Neural crest cell (in vitro differentiated cells): ENCODE measurements at regions not wholly inside any gene's neighbourhood (a gene's known extent, or its start where the extent isn't known, plus 50 kb on each side); places are given as distances from the start of the nearest gene placed in this dataset.
"Not testable (repeated sequence)": the region's sequence is repeated elsewhere in the genome, so short reads cannot be mapped to it uniquely, and the experiment has no call there.

Experiments used
- DNase-seq: peaks from one replicate; pipeline ENCODE4 v3.0.0; 2021; ENCODE audit warnings: low read depth, mixed read lengths, low spot score
- H3K27ac Mint-ChIP-seq: one replicate; pipeline ENCODE4 v1.8.0; 2021; ENCODE audit warnings: mild to moderate bottlenecking, mixed read lengths; ENCODE audit not compliant: unreplicated experiment
- H3K27me3 Mint-ChIP-seq: 2 replicates; pipeline ENCODE4 v1.8.0; 2021; ENCODE audit warnings: low read depth, mild to moderate bottlenecking, mixed read lengths
- H3K36me3 Mint-ChIP-seq: 2 replicates; pipeline ENCODE4 v1.8.0; 2021; ENCODE audit warnings: low read depth, mild to moderate bottlenecking, mixed read lengths
- H3K4me1 Mint-ChIP-seq: 2 replicates; pipeline ENCODE4 v1.8.0; 2021; ENCODE audit warnings: mixed read lengths
- H3K4me3 Mint-ChIP-seq: one replicate; pipeline ENCODE4 v1.8.0; 2021; ENCODE audit warnings: mild to moderate bottlenecking, mixed read lengths
- H3K9me3 Mint-ChIP-seq: 2 replicates; pipeline ENCODE4 v1.8.0; 2021; ENCODE audit warnings: mixed read lengths
- CTCF ChIP-seq: fragments of 200-600 bp; sonication (generic); conservative IDR thresholded peaks from 2 replicates; pipeline ENCODE4 v1.5.0; 2021; ENCODE audit warnings: antibody characterized with exemption, mild to moderate bottlenecking

DNA sequence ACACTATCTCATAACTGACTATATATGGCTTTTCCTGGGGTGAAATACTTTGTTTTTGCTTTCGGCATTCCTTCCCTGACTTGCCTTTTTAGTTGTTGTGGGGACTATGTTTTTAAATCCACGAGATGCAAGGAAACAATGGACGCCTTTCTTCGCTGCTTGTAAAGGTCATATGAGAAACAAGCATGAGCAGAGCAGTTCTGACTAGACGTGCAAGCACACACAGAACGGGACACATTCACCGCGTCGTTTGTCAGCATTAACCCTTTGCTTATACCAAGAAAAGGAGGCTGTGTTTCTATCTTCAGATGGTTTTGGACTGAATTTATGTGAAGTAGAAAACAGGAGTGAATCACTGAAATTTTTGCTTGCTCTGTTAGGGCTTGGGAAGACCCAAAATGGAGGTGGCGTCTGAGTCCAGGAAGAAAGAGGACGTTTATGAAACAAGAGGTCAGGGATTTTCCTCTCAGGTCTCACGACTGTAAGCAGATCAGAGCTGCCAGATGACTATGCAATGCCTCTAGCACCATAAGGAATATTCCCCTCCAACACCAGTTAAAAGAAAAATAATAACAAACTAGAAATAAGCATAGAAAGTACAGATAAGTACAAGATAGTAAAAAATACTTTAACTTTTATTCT, 358.9 kb downstream of the DLEU7 start:
- peaks cover 5% of the 10 kb centered on the region for H3K9me3 Mint-ChIP-seq
- H3K27ac Mint-ChIP-seq: peak overlapping the region; percentile 78
- DNase-seq: peak; percentile 25
- TF ChIP-seq CTCF: no peak
- no peaks in the 10 kb centered on the region for H3K36me3 Mint-ChIP-seq
- peaks cover 36% of the 10 kb centered on the region for H3K4me1 Mint-ChIP-seq
- H3K27me3 Mint-ChIP-seq: no peaks in the 10 kb centered on the region
- H3K4me3 Mint-ChIP-seq: peak overlapping the region; percentile 35

- peaks cover 32% of the 10 kb centered on the region for H3K4me1 Mint-ChIP-seq
- H3K9me3 Mint-ChIP-seq: peaks cover 4% of the 10 kb centered on the region
- H3K27me3 Mint-ChIP-seq: no peaks in the 10 kb centered on the region
- no peak for TF ChIP-seq CTCF
- H3K4me3 Mint-ChIP-seq: peak overlapping the region; percentile 3
- DNase-seq: no peak
- H3K27ac Mint-ChIP-seq: peak overlapping the region; percentile 69
- H3K36me3 Mint-ChIP-seq: no peaks in the 10 kb centered on the region
These were observed 357.2 kb downstream of the DLEU7 start for GRCh38 chr13:50485979-50486935.

GRCh38 chr13:50493683-50494082, 349.8 kb downstream of the DLEU7 start:
- H3K9me3 Mint-ChIP-seq: no peaks in the 10 kb centered on the region
- H3K36me3 Mint-ChIP-seq: no peaks in the 10 kb centered on the region
- H3K4me1 Mint-ChIP-seq: no peaks in the 10 kb centered on the region
- TF ChIP-seq CTCF: no peak
- no peak for DNase-seq
- H3K27ac Mint-ChIP-seq: no peak overlapping the region
- no peak overlapping the region for H3K4me3 Mint-ChIP-seq
- H3K27me3 Mint-ChIP-seq: no peaks in the 10 kb centered on the region

GRCh38 chr13:50494138-50494537, 349.4 kb downstream of the DLEU7 start:
- Mint-ChIP-seq H3K27ac (no peak overlapping the region), H3K9me3 (no peaks in the 10 kb centered on the region), H3K36me3 (no peaks in the 10 kb centered on the region), H3K4me1 (no peaks in the 10 kb centered on the region), H3K27me3 (no peaks in the 10 kb centered on the region), H3K4me3 (no peak overlapping the region)
- TF ChIP-seq CTCF: no peak
- no peak for DNase-seq

DNA sequence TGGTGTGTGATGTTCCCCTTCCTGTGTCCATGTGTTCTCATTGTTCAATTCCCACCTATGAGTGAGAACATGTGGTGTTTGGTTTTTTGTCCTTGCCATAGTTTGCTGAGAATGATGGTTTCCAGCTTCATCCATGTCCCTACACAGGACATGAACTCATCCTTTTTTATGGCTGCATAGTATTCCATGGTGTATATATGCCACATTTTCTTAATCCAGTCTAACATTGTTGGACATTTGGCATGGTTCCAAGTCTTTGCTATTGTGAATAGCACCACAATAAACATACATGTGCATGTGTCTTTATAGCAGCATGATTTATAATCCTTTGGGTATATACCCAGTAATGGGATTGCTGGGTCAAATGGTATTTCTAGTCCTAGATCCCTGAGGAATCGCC, 340.3 kb downstream of the DLEU7 start:
- H3K9me3 Mint-ChIP-seq, H3K4me1 Mint-ChIP-seq, H3K36me3 Mint-ChIP-seq, H3K27ac Mint-ChIP-seq, H3K4me3 Mint-ChIP-seq, H3K27me3 Mint-ChIP-seq, DNase-seq: not testable (repeated sequence)

DNA sequence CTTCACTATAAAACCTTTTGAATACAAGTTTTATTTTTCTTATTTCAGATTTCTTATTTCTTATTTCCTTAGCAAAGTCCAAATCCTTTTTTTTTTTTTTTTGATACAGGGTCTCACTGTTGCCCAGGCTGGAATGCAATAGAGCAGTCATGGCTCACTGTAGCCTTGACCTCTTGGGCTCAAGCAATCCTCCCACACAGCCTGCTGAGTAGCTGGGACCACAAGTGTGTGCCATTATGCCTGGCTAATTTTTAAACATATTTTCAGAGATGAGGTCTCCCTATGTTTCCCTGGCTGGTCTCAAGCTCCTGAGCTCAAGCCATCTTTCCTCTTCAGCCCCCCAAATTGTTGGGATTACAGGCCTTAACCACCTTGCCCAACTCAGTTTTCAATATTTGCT, 334.3 kb downstream of the DLEU7 start:
- Mint-ChIP-seq H3K9me3 (peaks cover 6% of the 10 kb centered on the region), H3K4me3 (no peak overlapping the region), H3K4me1 (peaks cover 2% of the 10 kb centered on the region), H3K27ac (no peak overlapping the region), H3K27me3 (no peaks in the 10 kb centered on the region), H3K36me3 (peaks cover 7% of the 10 kb centered on the region)
- TF ChIP-seq CTCF: no peak
- no peak for DNase-seq
